ENCODE measurements at regions not wholly inside any gene's neighbourhood (a gene's known extent, or its start where the extent isn't known, plus 50 kb on each side); places are given as distances from the start of the nearest gene placed in this dataset.

- DNase-seq (ENCODE audit: low read depth): no peak
Measured at GRCh38 chr7:116614499-116615262, 57.3 kb upstream of the MET start.

- peak; percentile 51 for DNase-seq (ENCODE audit: low read depth)
Measured at GRCh38 chr7:116616555-116617059, 55.4 kb upstream of the MET start.

- no peak for DNase-seq (ENCODE audit: low read depth)
Measured at GRCh38 chr7:116617878-116618277, 54.1 kb upstream of the MET start.

- no peak for DNase-seq (ENCODE audit: low read depth)
Measured at GRCh38 chr7:116618338-116619128, 53.5 kb upstream of the MET start.

- no peak for DNase-seq (ENCODE audit: low read depth)
Measured at GRCh38 chr7:116621649-116622048, 50.3 kb upstream of the MET start.

All from ELR (cell line).